ENCODE measurements at regions not wholly inside any gene's neighbourhood (a gene's known extent, or its start where the extent isn't known, plus 50 kb on each side); places are given as distances from the start of the nearest gene placed in this dataset.

- TF ChIP-seq CTCF (IDR thresholded peaks at IDR 0.05; ENCODE audit: low read length) (no peak), EZH2 (optimal IDR thresholded peaks at IDR 0.05; ENCODE audit: low read depth, low read length) (no peak), EZH2phosphoT487 (IDR thresholded peaks at IDR 0.05; ENCODE audit: low read length) (no peak)
Observed at GRCh38 chr13:108426893-108427292, 157.4 kb downstream of the TNFSF13B start.

All from MM.1S (cell line).